SK-N-SH (cell line): ENCODE measurements at regions not wholly inside any gene's neighbourhood (a gene's known extent, or its start where the extent isn't known, plus 50 kb on each side); places are given as distances from the start of the nearest gene placed in this dataset.

ENCODE experiments used
- CTCF ChIA-PET: fragments of 300-600, 350-600 bp; formaldehyde crosslinking; extraction: SDS; loops from one replicate; lab custom pipeline; 2021; lab: Yijun Ruan, JAX
- POLR2A ChIA-PET: fragments of 350-600 bp; sonication (Branson Sonifier 250); formaldehyde crosslinking; extraction: SDS; loops from one replicate; lab custom pipeline; 2020; ENCODE audit warnings: antibody characterized with exemption, inconsistent platforms; lab: Yijun Ruan, JAX
- DNase-seq: peaks from one replicate; pipeline ENCODE4 v3.0.0; 2012
- H2AFZ ChIP-seq: fragments of 200-600 bp; sonication (generic); 2 replicates; pipeline ENCODE4 v1.8.1; 2016; ENCODE audit warnings: antibody characterized with exemption, mild to moderate bottlenecking, low read depth
- H3F3A ChIP-seq: fragments of 200-600 bp; sonication (generic); replicated peaks from 2 replicates; pipeline ENCODE3; 2016; ENCODE audit warnings: antibody characterized with exemption, mild to moderate bottlenecking; ENCODE audit not compliant: insufficient read depth
- H3K27ac ChIP-seq, 2 experiments: fragments of 200-500 bp in 1 of 2; fragments of 200-600 bp in 1 of 2; sonication (Bioruptor generic) in 1 of 2; sonication (generic), shearing (Covaris generic) in 1 of 2; 2 replicates each; pipeline versions ENCODE4 v1.5.1 to v1.6.1; 2014 to 2016; ENCODE audit warnings: low read depth in 2 of 2, inconsistent platforms in 1 of 2, low read length in 1 of 2, mild to moderate bottlenecking in 1 of 2, mixed read lengths in 1 of 2
- H3K27me3 ChIP-seq: fragments of 200-600 bp; sonication (generic), shearing (Covaris generic); 2 replicates; pipeline ENCODE4 v1.6.1; 2016; ENCODE audit warnings: mixed run types; ENCODE audit not compliant: insufficient read depth
- H3K36me3 ChIP-seq, 2 experiments: fragments of 200-500 bp in 1 of 2; fragments of 200-600 bp in 1 of 2; sonication (Bioruptor generic) in 1 of 2; sonication (generic) in 1 of 2; replicated peaks in 1 of 2; 2 replicates each; pipeline versions ENCODE3 to v1.5.1; 2014 to 2016; ENCODE audit warnings: low read length in 1 of 2, mild to moderate bottlenecking in 1 of 2; ENCODE audit not compliant: insufficient read depth in 2 of 2, control insufficient read depth in 1 of 2
- H3K4me1 ChIP-seq, 2 experiments: fragments of 200-500 bp in 1 of 2; fragments of 200-600 bp in 1 of 2; sonication (Bioruptor generic) in 1 of 2; sonication (generic), shearing (Covaris generic) in 1 of 2; 2 replicates each; pipeline versions ENCODE4 v1.5.1 to v1.6.1; 2014 to 2016; ENCODE audit warnings: low read depth in 1 of 2, low read length in 1 of 2, mixed run types in 1 of 2; ENCODE audit not compliant: insufficient read depth in 2 of 2, control insufficient read depth in 1 of 2
- H3K4me2 ChIP-seq: fragments of 200-600 bp; sonication (generic), shearing (Covaris generic); 2 replicates; pipeline ENCODE4 v1.6.1; 2017; ENCODE audit warnings: mixed run types
- H3K4me3 ChIP-seq, 2 experiments: fragments of 200-500 bp in 1 of 2; fragments of 200-600 bp in 1 of 2; sonication (Bioruptor generic) in 1 of 2; sonication (generic), shearing (Covaris generic) in 1 of 2; 2 replicates each; pipeline versions ENCODE4 v1.5.1 to v1.8.1; 2014 to 2016; ENCODE audit warnings: low read depth in 2 of 2, inconsistent platforms in 1 of 2, low read length in 1 of 2, mild to moderate bottlenecking in 1 of 2, mixed read lengths in 1 of 2, moderate library complexity in 1 of 2
- H3K79me2 ChIP-seq: fragments of 200-600 bp; sonication (generic); 2 replicates; pipeline ENCODE4 v1.8.1; 2017; ENCODE audit warnings: mild to moderate bottlenecking; ENCODE audit not compliant: insufficient read depth
- H3K9ac ChIP-seq: fragments of 200-600 bp; sonication (generic); 2 replicates; pipeline ENCODE4 v1.6.1; 2017; ENCODE audit warnings: mixed run types
- H3K9me2 ChIP-seq: fragments of 200-600 bp; sonication (generic); 2 replicates; pipeline ENCODE4 v1.6.1; 2017; ENCODE audit warnings: mixed run types
- H3K9me3 ChIP-seq: fragments of 200-600 bp; sonication (generic); 2 replicates; pipeline ENCODE4 v1.6.1; 2017; ENCODE audit warnings: mixed run types, mild to moderate bottlenecking, moderate library complexity
- H4K20me1 ChIP-seq: fragments of 200-600 bp; sonication (generic); 2 replicates; pipeline ENCODE4 v1.6.1; 2017; ENCODE audit warnings: mild to moderate bottlenecking, mixed run types; ENCODE audit not compliant: insufficient read depth
- FOXM1 ChIP-seq: IDR thresholded peaks from 2 replicates; pipeline ENCODE4 v1.4.0; 2012; ENCODE audit warnings: low read depth, mild to moderate bottlenecking
- GABPA ChIP-seq: IDR thresholded peaks from 2 replicates; pipeline ENCODE4 v1.4.0; 2012; ENCODE audit warnings: low read depth, mild to moderate bottlenecking
- MXI1 ChIP-seq: IDR thresholded peaks from 2 replicates; pipeline ENCODE4 v1.6.1; 2012; ENCODE audit warnings: mild to moderate bottlenecking, low read depth, low read length, improper control_type of control experiment
- SIN3A ChIP-seq: IDR thresholded peaks from 2 replicates; pipeline ENCODE4 v1.6.1; 2012; ENCODE audit warnings: low read depth, mild to moderate bottlenecking, low read length, moderate library complexity, borderline replicate concordance
- TAF1 ChIP-seq: IDR thresholded peaks from 2 replicates; pipeline ENCODE4 v1.6.1; 2012; ENCODE audit warnings: low read depth, mild to moderate bottlenecking, low read length, moderate library complexity, borderline replicate concordance
- WGBS: methylation state at CpG from one replicate; pipeline ENCODE4 v1.1.6; 2017; ENCODE audit warnings: low lambda C conversion rate; 5-methylcytosine and 5-hydroxymethylcytosine counted together
- TF ChIP-seq, protein P1 (sequence below): fragments of 150-350 bp; IDR thresholded peaks from 2 replicates; pipeline ENCODE4 v1.6.1; 2017; ENCODE audit warnings: antibody characterized with exemption, low read length, low read depth, borderline replicate concordance
- TF ChIP-seq, protein P2 (sequence below): IDR thresholded peaks from 2 replicates; pipeline ENCODE4 v1.4.0; 2012; ENCODE audit warnings: low read depth, borderline replicate concordance
- TF ChIP-seq, protein P3 (sequence below): IDR thresholded peaks from 2 replicates; pipeline ENCODE4 v1.4.0; 2012; ENCODE audit warnings: low read depth, borderline replicate concordance
- TF ChIP-seq, protein P4 (sequence below): fragments of 200-600 bp; sonication (generic); IDR thresholded peaks from 2 replicates; pipeline ENCODE4 v1.6.1; 2017; ENCODE audit warnings: antibody characterized with exemption, mild to moderate bottlenecking, moderate library complexity
- TF ChIP-seq, protein P5 (sequence below): IDR thresholded peaks from 2 replicates; pipeline ENCODE4 v1.4.0; 2012; ENCODE audit warnings: low read depth
- TF ChIP-seq, protein P6 (sequence below): IDR thresholded peaks from 2 replicates; pipeline ENCODE4 v1.6.1; 2012; ENCODE audit warnings: mild to moderate bottlenecking, low read depth, low read length, moderate library complexity

DNA sequence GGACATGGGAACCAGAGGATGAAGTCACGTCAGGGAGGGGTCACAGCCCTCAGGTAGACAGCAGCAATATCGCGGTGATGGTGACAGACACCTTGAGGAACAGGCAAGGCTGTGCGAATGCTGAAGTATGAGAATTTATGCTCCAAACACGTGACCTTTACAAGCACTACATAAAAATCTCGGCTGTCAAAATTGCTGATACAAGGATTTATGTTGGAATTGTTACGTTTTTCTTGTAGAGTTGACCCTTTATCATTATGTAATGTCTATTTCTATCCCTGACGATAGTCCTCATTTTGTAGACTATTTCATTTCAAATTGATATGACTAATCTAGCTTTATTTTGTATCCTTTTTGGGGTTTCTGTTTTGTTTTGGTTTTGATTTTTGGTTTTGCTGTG lies 311.1 kb downstream of the C6orf118 start (continued):
- TF ChIP-seq, protein P1, sequence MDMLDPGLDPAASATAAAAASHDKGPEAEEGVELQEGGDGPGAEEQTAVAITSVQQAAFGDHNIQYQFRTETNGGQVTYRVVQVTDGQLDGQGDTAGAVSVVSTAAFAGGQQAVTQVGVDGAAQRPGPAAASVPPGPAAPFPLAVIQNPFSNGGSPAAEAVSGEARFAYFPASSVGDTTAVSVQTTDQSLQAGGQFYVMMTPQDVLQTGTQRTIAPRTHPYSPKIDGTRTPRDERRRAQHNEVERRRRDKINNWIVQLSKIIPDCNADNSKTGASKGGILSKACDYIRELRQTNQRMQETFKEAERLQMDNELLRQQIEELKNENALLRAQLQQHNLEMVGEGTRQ, result no peak
- TF ChIP-seq, protein P2, sequence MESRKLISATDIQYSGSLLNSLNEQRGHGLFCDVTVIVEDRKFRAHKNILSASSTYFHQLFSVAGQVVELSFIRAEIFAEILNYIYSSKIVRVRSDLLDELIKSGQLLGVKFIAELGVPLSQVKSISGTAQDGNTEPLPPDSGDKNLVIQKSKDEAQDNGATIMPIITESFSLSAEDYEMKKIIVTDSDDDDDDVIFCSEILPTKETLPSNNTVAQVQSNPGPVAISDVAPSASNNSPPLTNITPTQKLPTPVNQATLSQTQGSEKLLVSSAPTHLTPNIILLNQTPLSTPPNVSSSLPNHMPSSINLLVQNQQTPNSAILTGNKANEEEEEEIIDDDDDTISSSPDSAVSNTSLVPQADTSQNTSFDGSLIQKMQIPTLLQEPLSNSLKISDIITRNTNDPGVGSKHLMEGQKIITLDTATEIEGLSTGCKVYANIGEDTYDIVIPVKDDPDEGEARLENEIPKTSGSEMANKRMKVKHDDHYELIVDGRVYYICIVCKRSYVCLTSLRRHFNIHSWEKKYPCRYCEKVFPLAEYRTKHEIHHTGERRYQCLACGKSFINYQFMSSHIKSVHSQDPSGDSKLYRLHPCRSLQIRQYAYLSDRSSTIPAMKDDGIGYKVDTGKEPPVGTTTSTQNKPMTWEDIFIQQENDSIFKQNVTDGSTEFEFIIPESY, result no peak

DNA sequence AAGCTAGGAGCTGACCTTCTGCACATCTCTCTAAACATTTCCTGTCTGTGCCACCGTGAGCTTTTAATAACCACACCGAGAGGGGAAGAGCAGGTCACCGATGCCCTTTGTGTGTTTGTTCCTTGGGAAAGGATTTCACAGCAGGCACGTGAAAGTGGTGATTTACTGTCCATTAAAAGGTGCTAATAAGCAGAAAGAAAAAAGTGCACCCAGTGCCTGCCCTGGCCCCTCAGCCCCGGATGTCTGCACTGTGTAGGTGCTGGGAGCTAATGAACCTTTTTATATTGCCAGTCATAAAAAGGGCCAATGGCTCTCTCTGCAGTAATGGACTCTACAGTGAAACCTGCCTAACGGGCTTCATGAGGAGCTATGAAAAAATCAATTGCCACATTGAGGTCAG lies 312.6 kb downstream of the C6orf118 start:
- CTCF ChIA-PET, result interaction anchor here (0.6 to 0.7 kb wide), 3 partner anchors 31 to 1949 kb away, joined by 3 to 4 read pairs (median 3); no protein-coding TSS in a partner anchor
- Histone ChIP-seq H3K36me3 (no peaks in the 10 kb centered on the region), H3K9ac (no peak overlapping the region), H2AFZ (no peak overlapping the region), H3K4me1 (no peaks in the 10 kb centered on the region; a peak in 1 of 4 replicates), H3K9me3 (no peaks in the 10 kb centered on the region), H4K20me1 (no peaks in the 10 kb centered on the region), H3F3A (no peaks in the 10 kb centered on the region), H3K27ac (no peak overlapping the region), H3K4me2 (no peak overlapping the region), H3K79me2 (no peaks in the 10 kb centered on the region), H3K4me3 (no peak overlapping the region), H3K27me3 (no peaks in the 10 kb centered on the region), H3K9me2 (no peaks in the 10 kb centered on the region)
- DNase-seq, result no peak
- POLR2A ChIA-PET, result no interaction called here
- no peak for TF ChIP-seq GABPA
- TF ChIP-seq, protein P3, sequence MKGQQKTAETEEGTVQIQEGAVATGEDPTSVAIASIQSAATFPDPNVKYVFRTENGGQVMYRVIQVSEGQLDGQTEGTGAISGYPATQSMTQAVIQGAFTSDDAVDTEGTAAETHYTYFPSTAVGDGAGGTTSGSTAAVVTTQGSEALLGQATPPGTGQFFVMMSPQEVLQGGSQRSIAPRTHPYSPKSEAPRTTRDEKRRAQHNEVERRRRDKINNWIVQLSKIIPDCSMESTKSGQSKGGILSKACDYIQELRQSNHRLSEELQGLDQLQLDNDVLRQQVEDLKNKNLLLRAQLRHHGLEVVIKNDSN, result no peak
- no peak for TF ChIP-seq TAF1
- no peak for TF ChIP-seq MXI1
- TF ChIP-seq, protein P4, sequence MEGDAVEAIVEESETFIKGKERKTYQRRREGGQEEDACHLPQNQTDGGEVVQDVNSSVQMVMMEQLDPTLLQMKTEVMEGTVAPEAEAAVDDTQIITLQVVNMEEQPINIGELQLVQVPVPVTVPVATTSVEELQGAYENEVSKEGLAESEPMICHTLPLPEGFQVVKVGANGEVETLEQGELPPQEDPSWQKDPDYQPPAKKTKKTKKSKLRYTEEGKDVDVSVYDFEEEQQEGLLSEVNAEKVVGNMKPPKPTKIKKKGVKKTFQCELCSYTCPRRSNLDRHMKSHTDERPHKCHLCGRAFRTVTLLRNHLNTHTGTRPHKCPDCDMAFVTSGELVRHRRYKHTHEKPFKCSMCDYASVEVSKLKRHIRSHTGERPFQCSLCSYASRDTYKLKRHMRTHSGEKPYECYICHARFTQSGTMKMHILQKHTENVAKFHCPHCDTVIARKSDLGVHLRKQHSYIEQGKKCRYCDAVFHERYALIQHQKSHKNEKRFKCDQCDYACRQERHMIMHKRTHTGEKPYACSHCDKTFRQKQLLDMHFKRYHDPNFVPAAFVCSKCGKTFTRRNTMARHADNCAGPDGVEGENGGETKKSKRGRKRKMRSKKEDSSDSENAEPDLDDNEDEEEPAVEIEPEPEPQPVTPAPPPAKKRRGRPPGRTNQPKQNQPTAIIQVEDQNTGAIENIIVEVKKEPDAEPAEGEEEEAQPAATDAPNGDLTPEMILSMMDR, result no peak
- TF ChIP-seq, protein P5, sequence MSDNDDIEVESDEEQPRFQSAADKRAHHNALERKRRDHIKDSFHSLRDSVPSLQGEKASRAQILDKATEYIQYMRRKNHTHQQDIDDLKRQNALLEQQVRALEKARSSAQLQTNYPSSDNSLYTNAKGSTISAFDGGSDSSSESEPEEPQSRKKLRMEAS, result no peak
- no peak for TF ChIP-seq FOXM1
- TF ChIP-seq SIN3A, result no peak
- TF ChIP-seq, protein P6, sequence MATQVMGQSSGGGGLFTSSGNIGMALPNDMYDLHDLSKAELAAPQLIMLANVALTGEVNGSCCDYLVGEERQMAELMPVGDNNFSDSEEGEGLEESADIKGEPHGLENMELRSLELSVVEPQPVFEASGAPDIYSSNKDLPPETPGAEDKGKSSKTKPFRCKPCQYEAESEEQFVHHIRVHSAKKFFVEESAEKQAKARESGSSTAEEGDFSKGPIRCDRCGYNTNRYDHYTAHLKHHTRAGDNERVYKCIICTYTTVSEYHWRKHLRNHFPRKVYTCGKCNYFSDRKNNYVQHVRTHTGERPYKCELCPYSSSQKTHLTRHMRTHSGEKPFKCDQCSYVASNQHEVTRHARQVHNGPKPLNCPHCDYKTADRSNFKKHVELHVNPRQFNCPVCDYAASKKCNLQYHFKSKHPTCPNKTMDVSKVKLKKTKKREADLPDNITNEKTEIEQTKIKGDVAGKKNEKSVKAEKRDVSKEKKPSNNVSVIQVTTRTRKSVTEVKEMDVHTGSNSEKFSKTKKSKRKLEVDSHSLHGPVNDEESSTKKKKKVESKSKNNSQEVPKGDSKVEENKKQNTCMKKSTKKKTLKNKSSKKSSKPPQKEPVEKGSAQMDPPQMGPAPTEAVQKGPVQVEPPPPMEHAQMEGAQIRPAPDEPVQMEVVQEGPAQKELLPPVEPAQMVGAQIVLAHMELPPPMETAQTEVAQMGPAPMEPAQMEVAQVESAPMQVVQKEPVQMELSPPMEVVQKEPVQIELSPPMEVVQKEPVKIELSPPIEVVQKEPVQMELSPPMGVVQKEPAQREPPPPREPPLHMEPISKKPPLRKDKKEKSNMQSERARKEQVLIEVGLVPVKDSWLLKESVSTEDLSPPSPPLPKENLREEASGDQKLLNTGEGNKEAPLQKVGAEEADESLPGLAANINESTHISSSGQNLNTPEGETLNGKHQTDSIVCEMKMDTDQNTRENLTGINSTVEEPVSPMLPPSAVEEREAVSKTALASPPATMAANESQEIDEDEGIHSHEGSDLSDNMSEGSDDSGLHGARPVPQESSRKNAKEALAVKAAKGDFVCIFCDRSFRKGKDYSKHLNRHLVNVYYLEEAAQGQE, result no peak
- WGBS, result 35% methylated on average over 6 of the region's 6 CpGs
